GM23338 (cell line): ENCODE measurements at regions not wholly inside any gene's neighbourhood (a gene's known extent, or its start where the extent isn't known, plus 50 kb on each side); places are given as distances from the start of the nearest gene placed in this dataset.
"Not testable (repeated sequence)": the region's sequence is repeated elsewhere in the genome, so short reads cannot be mapped to it uniquely, and the experiment has no call there.

ENCODE experiments used
- EZH2 ChIP-seq: fragments of 200-600 bp; sonication (generic); IDR thresholded peaks from one replicate; pipeline ENCODE4 v1.8.0; 2017; ENCODE audit warnings: antibody characterized with exemption, mild to moderate bottlenecking, low read depth; ENCODE audit not compliant: unreplicated experiment
- REST ChIP-seq: IDR thresholded peaks from one replicate; pipeline ENCODE4 v1.6.1; 2018; ENCODE audit warnings: antibody characterized with exemption; ENCODE audit not compliant: unreplicated experiment
- TF ChIP-seq, protein P1 (sequence below), 2 experiments: fragments of 200-600 bp in 1 of 2; sonication (generic) in 1 of 2; conservative IDR thresholded peaks; 2 replicates each; pipeline versions ENCODE4 v1.5.1 to v1.6.1; 2016 to 2017; ENCODE audit warnings: antibody characterized with exemption in 2 of 2, low read depth in 2 of 2, mild to moderate bottlenecking in 2 of 2, moderate library complexity in 1 of 2

GRCh38 chrX:87465757-87466156, 51.8 kb upstream of the KLHL4 start:
- TF ChIP-seq, protein P1, sequence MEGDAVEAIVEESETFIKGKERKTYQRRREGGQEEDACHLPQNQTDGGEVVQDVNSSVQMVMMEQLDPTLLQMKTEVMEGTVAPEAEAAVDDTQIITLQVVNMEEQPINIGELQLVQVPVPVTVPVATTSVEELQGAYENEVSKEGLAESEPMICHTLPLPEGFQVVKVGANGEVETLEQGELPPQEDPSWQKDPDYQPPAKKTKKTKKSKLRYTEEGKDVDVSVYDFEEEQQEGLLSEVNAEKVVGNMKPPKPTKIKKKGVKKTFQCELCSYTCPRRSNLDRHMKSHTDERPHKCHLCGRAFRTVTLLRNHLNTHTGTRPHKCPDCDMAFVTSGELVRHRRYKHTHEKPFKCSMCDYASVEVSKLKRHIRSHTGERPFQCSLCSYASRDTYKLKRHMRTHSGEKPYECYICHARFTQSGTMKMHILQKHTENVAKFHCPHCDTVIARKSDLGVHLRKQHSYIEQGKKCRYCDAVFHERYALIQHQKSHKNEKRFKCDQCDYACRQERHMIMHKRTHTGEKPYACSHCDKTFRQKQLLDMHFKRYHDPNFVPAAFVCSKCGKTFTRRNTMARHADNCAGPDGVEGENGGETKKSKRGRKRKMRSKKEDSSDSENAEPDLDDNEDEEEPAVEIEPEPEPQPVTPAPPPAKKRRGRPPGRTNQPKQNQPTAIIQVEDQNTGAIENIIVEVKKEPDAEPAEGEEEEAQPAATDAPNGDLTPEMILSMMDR (conservative IDR thresholded peaks at IDR 0.05; ENCODE audit: low read depth in 2 of 2): not testable (repeated sequence)
- not testable (repeated sequence) for TF ChIP-seq REST, EZH2
